ENCODE measurements at regions not wholly inside any gene's neighbourhood (a gene's known extent, or its start where the extent isn't known, plus 50 kb on each side); places are given as distances from the start of the nearest gene placed in this dataset.

DNA sequence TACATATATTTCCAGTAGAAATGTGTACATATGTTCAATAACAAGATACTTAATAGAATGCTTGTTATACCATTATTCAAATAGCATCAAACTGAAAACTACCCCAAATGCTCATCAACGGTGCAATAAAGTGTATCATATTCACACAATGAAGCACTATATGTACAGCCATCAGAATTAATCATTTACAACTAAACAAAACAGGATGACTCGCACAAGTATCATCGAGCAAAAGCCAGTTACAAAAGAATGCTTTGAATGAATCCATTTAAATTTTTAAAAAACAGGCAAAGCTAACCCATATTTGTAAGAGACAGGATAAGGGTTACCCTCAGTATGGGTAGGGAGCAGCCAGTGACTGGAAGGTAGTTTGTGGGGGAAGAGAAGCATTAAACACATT lies 132.8 kb upstream of the PDE1A start:
- in situ Hi-C loops (cut with HindIII; ENCODE audit: low sequenced_read_pairs): no loop called here
- TF ChIP-seq, protein P1, sequence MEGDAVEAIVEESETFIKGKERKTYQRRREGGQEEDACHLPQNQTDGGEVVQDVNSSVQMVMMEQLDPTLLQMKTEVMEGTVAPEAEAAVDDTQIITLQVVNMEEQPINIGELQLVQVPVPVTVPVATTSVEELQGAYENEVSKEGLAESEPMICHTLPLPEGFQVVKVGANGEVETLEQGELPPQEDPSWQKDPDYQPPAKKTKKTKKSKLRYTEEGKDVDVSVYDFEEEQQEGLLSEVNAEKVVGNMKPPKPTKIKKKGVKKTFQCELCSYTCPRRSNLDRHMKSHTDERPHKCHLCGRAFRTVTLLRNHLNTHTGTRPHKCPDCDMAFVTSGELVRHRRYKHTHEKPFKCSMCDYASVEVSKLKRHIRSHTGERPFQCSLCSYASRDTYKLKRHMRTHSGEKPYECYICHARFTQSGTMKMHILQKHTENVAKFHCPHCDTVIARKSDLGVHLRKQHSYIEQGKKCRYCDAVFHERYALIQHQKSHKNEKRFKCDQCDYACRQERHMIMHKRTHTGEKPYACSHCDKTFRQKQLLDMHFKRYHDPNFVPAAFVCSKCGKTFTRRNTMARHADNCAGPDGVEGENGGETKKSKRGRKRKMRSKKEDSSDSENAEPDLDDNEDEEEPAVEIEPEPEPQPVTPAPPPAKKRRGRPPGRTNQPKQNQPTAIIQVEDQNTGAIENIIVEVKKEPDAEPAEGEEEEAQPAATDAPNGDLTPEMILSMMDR (IDR thresholded peaks at IDR 0.05; ENCODE audit: low read depth, low read length, missing control alignments): no peak
- no peak for DNase-seq (ENCODE audit: low read depth)
- H3K4me3 ChIP-seq (ENCODE audit: low read depth, low read length): no peak overlapping the region

DNA sequence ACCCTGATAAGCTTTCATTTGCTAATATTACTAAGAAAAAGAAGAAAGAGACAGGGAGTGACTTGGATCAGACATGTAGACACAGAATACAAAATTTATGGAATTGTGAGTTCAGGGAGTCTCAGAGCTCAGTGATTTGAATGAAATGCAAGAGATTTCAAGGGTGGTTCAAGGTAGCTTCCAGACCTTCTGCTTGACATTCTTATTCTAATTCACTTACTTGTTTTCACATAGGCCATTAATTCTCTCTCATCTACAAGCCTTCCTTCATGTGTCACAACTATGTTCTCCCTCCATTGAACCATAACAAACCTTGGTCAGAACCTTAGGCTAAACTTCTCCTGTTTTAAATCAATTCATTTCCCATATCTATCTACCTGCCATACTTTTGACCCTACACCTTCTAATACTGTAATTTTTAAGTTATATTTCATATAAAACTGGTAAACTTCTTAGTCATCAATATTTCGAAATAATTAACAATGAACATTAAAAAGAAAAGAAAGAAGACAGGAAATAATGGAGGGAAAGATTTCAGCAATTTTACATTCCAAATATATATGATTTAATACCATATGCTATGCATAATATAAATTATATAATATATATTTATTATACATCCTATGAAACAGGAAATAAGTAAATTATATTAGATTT lies 139.2 kb upstream of the PDE1A start:
- no peak for DNase-seq (ENCODE audit: low read depth)
- in situ Hi-C loops (cut with HindIII; ENCODE audit: low sequenced_read_pairs): no loop called here
- no peak overlapping the region for H3K4me3 ChIP-seq (ENCODE audit: low read depth, low read length)
- TF ChIP-seq, protein P1 (IDR thresholded peaks at IDR 0.05; ENCODE audit: low read depth, low read length, missing control alignments): no peak

DNA sequence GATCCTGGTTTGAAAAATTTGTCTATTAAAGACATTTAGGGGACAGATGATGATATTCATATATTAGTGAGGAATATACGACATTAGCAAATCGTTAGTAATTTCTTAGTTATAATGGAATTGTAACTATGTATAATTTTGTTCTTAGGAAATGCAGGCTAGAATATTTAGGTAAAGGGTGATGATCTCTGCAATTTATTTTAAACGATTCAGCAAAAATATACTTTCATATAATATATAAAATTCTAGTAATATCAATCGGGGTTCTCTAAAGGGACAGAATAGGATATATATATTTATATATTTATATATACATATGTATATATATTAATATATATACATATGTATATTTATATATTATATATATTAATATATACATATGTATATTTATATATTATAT lies 142.5 kb upstream of the DNAJC10 start:
- in situ Hi-C loops (cut with HindIII; ENCODE audit: low sequenced_read_pairs): no loop called here
- no peak overlapping the region for H3K4me3 ChIP-seq (ENCODE audit: low read depth, low read length)
- no peak for DNase-seq (ENCODE audit: low read depth)
- TF ChIP-seq, protein P1 (IDR thresholded peaks at IDR 0.05; ENCODE audit: low read depth, low read length, missing control alignments): no peak

DNA sequence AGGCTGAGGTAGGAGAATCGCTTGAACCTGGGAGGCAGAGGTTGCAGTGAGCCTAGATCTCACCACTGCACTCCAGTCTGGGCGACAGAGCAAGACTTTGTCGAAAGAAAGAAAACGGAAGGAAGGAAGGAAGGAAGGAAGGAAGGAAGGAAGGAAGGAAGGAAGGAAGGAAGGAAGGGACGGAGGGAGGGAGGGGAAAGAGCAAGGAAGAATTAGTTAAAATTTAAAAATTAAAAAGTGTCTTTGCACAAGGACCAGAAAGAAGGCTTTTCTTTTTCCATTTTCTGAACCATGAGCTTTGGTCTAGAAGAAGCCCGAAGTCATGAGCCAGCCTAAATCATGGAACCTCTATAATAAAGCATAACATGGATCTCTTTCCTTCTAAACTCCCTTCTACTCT lies 138.2 kb upstream of the DNAJC10 start:
- no peak for DNase-seq (ENCODE audit: low read depth)
- TF ChIP-seq, protein P1 (IDR thresholded peaks at IDR 0.05; ENCODE audit: low read depth, low read length, missing control alignments): no peak
- H3K4me3 ChIP-seq (ENCODE audit: low read depth, low read length): no peak overlapping the region
- in situ Hi-C loops (cut with HindIII; ENCODE audit: low sequenced_read_pairs): no loop called here

DNA sequence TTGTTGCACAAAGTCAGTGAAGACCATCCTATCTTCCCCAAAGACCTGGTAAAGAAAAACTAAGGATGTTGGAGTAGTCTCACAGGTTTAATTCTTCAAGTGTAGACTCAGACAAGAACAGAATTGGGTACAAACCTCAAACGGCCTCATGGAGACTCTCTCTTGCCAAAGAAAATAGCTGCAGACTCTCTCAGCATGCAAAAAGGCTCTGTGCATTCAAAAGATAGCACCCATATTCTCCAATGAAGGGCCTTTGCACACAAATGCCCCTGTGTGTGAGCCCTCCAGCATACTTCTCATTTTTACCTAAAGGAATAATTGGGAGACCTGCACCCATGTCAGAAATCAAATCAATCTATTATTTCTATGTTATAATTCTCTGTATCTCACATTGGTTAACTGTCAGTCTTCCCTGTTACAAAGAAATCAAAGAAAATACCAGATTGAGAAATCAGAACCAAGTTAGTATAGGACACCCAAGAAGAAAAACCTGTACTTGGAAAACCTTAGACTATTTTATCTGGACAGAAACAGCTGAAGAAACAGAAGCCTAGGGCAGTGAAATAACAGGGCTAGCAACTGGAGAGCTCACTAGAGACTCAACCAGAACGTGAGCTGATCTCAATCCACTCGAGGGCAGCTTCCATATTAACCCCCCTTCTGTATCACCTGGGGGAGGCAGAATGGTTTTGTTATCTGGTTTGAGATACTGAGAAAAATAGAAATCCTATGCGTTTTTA lies 134.7 kb upstream of the DNAJC10 start:
- no peak overlapping the region for H3K4me3 ChIP-seq (ENCODE audit: low read depth, low read length)
- TF ChIP-seq, protein P1 (IDR thresholded peaks at IDR 0.05; ENCODE audit: low read depth, low read length, missing control alignments): no peak
- in situ Hi-C loops (cut with HindIII; ENCODE audit: low sequenced_read_pairs): no loop called here
- DNase-seq (ENCODE audit: low read depth): no peak

DNA sequence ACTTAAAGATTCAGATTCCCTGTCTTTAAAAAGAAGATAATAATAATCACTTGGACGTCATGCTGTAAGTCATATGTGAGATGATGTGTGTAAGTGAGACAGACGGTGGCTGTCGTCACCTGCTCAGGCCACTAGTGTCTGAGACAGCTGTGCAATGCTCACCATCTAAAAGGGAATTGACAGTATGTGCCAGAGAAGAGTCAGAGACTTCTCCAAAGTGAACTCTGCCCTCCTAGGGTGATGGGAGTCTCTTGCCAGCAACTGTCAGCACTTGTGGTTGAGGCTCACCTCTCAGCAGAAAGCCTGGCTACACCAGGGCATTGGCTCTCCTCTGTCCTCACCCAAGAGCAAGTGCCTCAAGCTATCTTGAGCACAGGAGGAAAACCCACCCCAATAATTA lies 131.6 kb upstream of the DNAJC10 start:
- DNase-seq (ENCODE audit: low read depth): no peak
- TF ChIP-seq, protein P1 (IDR thresholded peaks at IDR 0.05; ENCODE audit: low read depth, low read length, missing control alignments): no peak
- in situ Hi-C loops (cut with HindIII; ENCODE audit: low sequenced_read_pairs): no loop called here
- no peak overlapping the region for H3K4me3 ChIP-seq (ENCODE audit: low read depth, low read length)
